ENCODE measurements at regions not wholly inside any gene's neighbourhood (a gene's known extent, or its start where the extent isn't known, plus 50 kb on each side); places are given as distances from the start of the nearest gene placed in this dataset.

DNA sequence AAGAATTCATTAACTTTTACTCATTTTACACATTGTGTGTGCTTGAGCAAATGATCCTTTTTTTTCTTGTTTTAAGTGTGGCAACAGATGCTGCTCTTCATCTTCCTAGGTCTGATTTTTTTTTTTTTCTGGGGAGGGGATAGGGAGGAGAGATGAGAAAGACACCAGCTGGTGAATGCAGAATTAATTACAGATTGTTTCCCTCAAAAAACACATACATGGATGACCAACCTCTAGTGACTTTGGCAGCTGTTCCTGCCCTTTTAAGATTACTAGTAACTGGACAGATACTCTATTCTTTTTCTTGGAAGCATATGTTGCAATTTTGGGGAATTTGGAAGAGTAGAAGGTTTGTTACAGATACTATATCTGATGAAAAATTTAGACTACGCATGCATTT is 103.6 kb upstream of the MYO16 start:
- DNase-seq (ENCODE audit: low read depth, low spot score), result no peak
- Histone ChIP-seq H3K9me3 (ENCODE audit: control insufficient read depth, insufficient read depth, low read length) (no peaks in the 10 kb centered on the region), H3K4me3 (ENCODE audit: low read length) (no peak overlapping the region), H3K27ac (ENCODE audit: low read length) (no peak overlapping the region), H3K4me1 (ENCODE audit: control insufficient read depth, insufficient read depth, low read length) (no peaks in the 10 kb centered on the region), H3K36me3 (ENCODE audit: control insufficient read depth, insufficient read depth, low read length) (no peaks in the 10 kb centered on the region), H3K27me3 (ENCODE audit: control insufficient read depth, insufficient read depth, low read length) (no peaks in the 10 kb centered on the region)
- WGBS (ENCODE audit: insufficient coverage, insufficient read length), result no CpG with 5 or more reads among the region's 1 CpG

DNA sequence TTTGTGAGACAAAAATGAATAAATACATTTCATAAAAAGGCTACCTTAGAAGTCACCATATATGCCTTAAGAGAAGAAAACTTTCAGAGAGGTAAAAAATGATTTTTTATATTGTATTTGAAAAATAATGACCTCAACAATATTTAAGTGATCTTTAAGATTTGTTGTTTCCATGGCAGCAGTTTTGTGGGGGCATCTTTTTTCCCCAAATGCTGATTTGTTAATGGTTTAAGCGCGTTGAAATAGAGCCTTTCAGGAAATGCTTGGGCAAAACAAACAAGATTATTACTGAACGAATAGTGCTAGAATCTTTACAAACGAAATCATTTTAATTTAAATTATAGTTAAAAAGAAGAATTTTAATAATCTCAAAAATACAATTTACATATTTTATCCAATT is 103.1 kb upstream of the MYO16 start:
- no peak for DNase-seq (ENCODE audit: low read depth, low spot score)
- Histone ChIP-seq H3K9me3 (ENCODE audit: control insufficient read depth, insufficient read depth, low read length) (no peaks in the 10 kb centered on the region), H3K36me3 (ENCODE audit: control insufficient read depth, insufficient read depth, low read length) (no peaks in the 10 kb centered on the region), H3K27ac (ENCODE audit: low read length) (no peak overlapping the region), H3K4me1 (ENCODE audit: control insufficient read depth, insufficient read depth, low read length) (no peaks in the 10 kb centered on the region), H3K27me3 (ENCODE audit: control insufficient read depth, insufficient read depth, low read length) (no peaks in the 10 kb centered on the region), H3K4me3 (ENCODE audit: low read length) (no peak overlapping the region)
- WGBS (ENCODE audit: insufficient coverage, insufficient read length), result no CpG with 5 or more reads among the region's 4 CpGs

DNA sequence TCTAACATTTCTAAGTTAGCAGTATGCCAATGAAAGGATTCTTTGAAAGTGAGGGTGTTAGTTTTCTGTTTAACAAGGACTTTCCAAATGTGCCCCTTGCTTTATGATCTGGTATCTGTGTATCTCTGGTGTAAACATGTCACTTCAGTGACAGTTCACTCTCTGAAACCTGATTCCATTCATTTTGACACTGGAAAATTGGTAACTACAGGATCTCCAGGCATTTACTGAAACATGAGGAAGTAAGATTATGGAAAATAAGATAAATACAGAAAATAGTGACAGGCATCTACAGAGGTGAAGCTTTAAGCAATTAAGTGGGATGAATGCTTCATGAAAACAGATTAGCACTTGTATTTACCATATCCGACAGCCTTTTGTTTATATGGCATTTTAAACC is 101.6 kb upstream of the MYO16 start:
- no CpG with 5 or more reads among the region's 1 CpG for WGBS (ENCODE audit: insufficient coverage, insufficient read length)
- no peaks in the 10 kb centered on the region for H3K9me3 ChIP-seq (ENCODE audit: control insufficient read depth, insufficient read depth, low read length)
- no peaks in the 10 kb centered on the region for H3K27me3 ChIP-seq (ENCODE audit: control insufficient read depth, insufficient read depth, low read length)
- no peaks in the 10 kb centered on the region for H3K36me3 ChIP-seq (ENCODE audit: control insufficient read depth, insufficient read depth, low read length)
- H3K4me1 ChIP-seq (ENCODE audit: control insufficient read depth, insufficient read depth, low read length), result no peaks in the 10 kb centered on the region
- DNase-seq (ENCODE audit: low read depth, low spot score), result no peak
- no peak overlapping the region for H3K27ac ChIP-seq (ENCODE audit: low read length)
- H3K4me3 ChIP-seq (ENCODE audit: low read length), result no peak overlapping the region

DNA sequence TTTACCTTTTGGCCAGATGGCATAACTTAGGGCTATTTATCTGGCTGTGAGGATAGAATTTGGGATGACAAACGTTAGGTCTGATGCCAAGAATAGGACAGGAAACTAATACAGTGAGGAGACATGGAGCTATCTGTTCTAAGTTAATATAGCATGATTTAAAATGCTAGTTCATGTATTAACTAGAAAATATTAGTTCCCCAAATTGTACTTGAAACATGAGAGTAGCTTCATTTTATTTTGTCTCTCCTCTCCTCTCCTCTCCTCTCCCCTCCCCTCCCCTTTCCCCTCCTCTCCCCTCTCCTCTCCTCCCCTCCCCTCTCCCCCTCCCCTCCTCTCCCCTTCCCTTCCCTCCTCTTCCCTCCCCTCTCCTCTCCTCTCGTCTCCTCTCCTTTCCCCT is 101.1 kb upstream of the MYO16 start:
- H3K27ac ChIP-seq (ENCODE audit: low read length), result no peak overlapping the region
- H3K9me3 ChIP-seq (ENCODE audit: control insufficient read depth, insufficient read depth, low read length), result no peaks in the 10 kb centered on the region
- H3K4me1 ChIP-seq (ENCODE audit: control insufficient read depth, insufficient read depth, low read length), result no peaks in the 10 kb centered on the region
- WGBS (ENCODE audit: insufficient coverage, insufficient read length), result 100% methylated on average over 1 of the region's 2 CpGs
- H3K4me3 ChIP-seq (ENCODE audit: low read length), result no peak overlapping the region
- no peak for DNase-seq (ENCODE audit: low read depth, low spot score)
- no peaks in the 10 kb centered on the region for H3K36me3 ChIP-seq (ENCODE audit: control insufficient read depth, insufficient read depth, low read length)
- H3K27me3 ChIP-seq (ENCODE audit: control insufficient read depth, insufficient read depth, low read length), result no peaks in the 10 kb centered on the region

DNA sequence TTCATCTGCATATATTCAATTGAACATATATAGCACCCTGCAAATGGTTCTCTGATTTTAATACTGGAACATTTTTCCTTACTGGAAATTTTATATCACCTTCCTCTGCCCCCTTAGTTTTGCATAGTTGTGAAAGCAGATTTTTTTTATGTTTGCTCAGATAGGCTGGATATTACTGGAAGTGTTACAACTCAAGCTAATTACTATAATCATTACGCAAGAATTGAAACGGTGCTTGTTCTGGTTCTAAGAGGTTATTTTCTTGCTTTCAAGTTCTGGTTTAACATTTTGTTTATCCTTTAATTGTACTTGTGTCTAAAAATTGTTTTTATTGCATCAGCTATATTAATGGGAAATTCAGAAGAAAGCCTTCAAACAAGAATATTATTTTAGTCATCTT is 95.6 kb upstream of the MYO16 start:
- no peak overlapping the region for H3K4me3 ChIP-seq (ENCODE audit: low read length)
- no peaks in the 10 kb centered on the region for H3K36me3 ChIP-seq (ENCODE audit: control insufficient read depth, insufficient read depth, low read length)
- H3K4me1 ChIP-seq (ENCODE audit: control insufficient read depth, insufficient read depth, low read length), result no peaks in the 10 kb centered on the region
- DNase-seq (ENCODE audit: low read depth, low spot score), result no peak
- whole genome bisulfite sequencing (ENCODE audit: insufficient coverage, insufficient read length), result no CpG with 5 or more reads among the region's 2 CpGs
- H3K9me3 ChIP-seq (ENCODE audit: control insufficient read depth, insufficient read depth, low read length), result no peaks in the 10 kb centered on the region
- H3K27me3 ChIP-seq (ENCODE audit: control insufficient read depth, insufficient read depth, low read length), result no peaks in the 10 kb centered on the region
- H3K27ac ChIP-seq (ENCODE audit: low read length), result no peak overlapping the region

DNA sequence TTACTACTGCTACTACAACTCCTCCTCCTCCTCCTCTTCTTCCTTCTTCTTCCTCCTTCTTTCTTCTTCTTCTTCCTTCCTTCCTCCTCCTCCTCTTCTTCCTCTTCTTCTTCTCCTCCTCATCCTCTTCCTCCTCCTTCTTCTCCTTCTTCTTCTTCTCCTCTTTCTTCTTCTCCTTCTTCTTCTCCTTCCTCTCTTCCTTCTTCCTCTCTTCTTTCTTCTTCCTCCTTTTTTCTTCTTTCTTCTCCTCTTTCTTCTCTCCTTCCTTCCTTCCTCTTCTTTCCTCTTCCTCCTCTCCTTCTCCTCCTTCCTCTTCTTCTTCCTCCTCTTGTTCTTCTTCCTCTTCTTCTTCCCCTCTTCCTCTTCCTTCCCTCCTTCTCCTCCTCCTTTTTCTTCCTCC is 94.7 kb upstream of the MYO16 start:
- no peaks in the 10 kb centered on the region for H3K36me3 ChIP-seq (ENCODE audit: control insufficient read depth, insufficient read depth, low read length)
- H3K4me3 ChIP-seq (ENCODE audit: low read length), result no peak overlapping the region
- H3K27ac ChIP-seq (ENCODE audit: low read length), result no peak overlapping the region
- H3K9me3 ChIP-seq (ENCODE audit: control insufficient read depth, insufficient read depth, low read length), result no peaks in the 10 kb centered on the region
- no peaks in the 10 kb centered on the region for H3K27me3 ChIP-seq (ENCODE audit: control insufficient read depth, insufficient read depth, low read length)
- DNase-seq (ENCODE audit: low read depth, low spot score), result no peak
- no peaks in the 10 kb centered on the region for H3K4me1 ChIP-seq (ENCODE audit: control insufficient read depth, insufficient read depth, low read length)

DNA sequence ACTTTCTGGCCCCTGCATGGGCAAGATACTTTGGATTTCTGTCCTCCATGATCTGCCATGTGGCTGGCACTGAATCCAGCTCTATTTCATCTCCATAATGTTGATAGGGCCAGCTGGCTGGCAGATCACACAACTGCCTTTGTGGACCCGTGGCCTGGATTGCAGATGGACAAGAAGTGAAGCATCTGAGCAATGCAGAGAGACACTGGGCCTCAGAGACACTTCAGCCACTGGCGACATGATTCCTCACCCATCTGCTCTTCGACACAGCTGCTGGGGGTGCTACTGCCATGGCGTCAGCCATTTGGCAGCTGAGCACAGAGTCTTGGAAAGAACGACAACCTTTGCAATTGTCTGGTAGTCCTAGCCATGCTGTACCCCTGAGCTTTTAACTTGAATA is 79.5 kb upstream of the MYO16 start:
- Histone ChIP-seq H3K27ac (ENCODE audit: low read length) (no peak overlapping the region), H3K36me3 (ENCODE audit: control insufficient read depth, insufficient read depth, low read length) (no peaks in the 10 kb centered on the region), H3K4me1 (ENCODE audit: control insufficient read depth, insufficient read depth, low read length) (no peaks in the 10 kb centered on the region), H3K4me3 (ENCODE audit: low read length) (no peak overlapping the region), H3K9me3 (ENCODE audit: control insufficient read depth, insufficient read depth, low read length) (no peaks in the 10 kb centered on the region), H3K27me3 (ENCODE audit: control insufficient read depth, insufficient read depth, low read length) (no peaks in the 10 kb centered on the region)
- no CpG with 5 or more reads among the region's 5 CpGs for WGBS (ENCODE audit: insufficient coverage, insufficient read length)
- no peak for DNase-seq (ENCODE audit: low read depth, low spot score)

DNA sequence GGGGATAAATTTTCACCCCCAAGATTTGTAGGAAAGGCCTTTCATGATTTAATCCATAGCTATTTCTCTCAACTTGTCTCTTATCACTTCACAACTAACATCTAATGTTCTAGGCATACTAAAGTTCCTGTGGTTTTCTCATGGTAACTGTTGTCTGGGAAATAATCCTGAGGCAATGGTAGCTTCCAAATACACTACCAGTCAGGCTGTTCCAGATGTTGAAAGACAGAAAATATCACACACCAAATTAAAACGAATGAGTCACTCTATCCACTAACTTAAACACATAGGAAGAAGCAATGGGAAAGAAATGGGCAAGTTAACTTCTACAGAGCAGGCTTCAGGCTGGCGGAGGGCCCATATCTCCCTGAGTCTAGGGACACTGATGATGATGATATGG is 77.7 kb upstream of the MYO16 start:
- H3K36me3 ChIP-seq (ENCODE audit: control insufficient read depth, insufficient read depth, low read length), result no peaks in the 10 kb centered on the region
- no peak overlapping the region for H3K4me3 ChIP-seq (ENCODE audit: low read length)
- no peaks in the 10 kb centered on the region for H3K4me1 ChIP-seq (ENCODE audit: control insufficient read depth, insufficient read depth, low read length)
- no CpG with 5 or more reads among the region's 2 CpGs for WGBS (ENCODE audit: insufficient coverage, insufficient read length)
- H3K9me3 ChIP-seq (ENCODE audit: control insufficient read depth, insufficient read depth, low read length), result no peaks in the 10 kb centered on the region
- no peak for DNase-seq (ENCODE audit: low read depth, low spot score)
- no peak overlapping the region for H3K27ac ChIP-seq (ENCODE audit: low read length)
- no peaks in the 10 kb centered on the region for H3K27me3 ChIP-seq (ENCODE audit: control insufficient read depth, insufficient read depth, low read length)

DNA sequence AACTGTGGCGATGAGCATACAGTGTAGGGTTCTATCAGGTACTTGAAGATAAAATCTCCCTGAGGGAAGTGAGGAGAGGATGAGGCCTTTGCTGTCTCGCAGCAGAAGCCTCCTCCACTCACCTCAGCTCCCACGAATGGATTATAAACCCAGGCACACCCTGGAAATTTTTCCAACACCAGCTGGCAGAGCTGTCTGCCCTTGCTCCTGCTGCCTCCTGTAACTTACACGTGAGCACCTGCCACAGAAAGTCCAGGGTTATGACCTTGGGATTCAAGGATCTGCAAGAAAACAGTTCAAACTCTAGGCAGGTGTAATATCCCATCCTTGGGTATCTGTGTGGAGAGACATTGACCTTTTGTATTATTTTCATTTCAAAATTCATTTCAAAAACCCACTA is 70.9 kb upstream of the MYO16 start:
- H3K4me1 ChIP-seq (ENCODE audit: control insufficient read depth, insufficient read depth, low read length), result no peaks in the 10 kb centered on the region

DNA sequence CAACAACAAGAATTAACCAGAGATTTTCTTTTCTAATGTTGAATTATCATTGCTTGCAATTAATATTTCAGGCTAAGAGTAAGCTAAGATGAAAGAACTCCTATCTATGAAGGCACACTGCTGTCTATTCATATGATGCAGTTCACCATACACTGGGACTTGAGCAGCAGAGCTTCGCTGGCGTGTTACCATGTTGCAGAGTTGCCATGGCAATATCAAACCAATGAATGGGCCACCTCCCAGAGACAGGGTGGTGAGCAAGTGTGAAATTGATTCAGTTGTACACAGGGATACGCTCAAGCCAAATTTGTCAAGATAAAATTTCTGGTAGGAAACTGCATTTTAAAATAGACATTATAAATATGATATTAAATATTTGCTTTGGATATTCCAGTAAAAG is 69.3 kb upstream of the MYO16 start:
- WGBS (ENCODE audit: insufficient coverage, insufficient read length), result no CpG with 5 or more reads among the region's 3 CpGs

More for the DNA sequence above, 70.9 kb upstream of the MYO16 start:
- no peak overlapping the region for H3K4me3 ChIP-seq (ENCODE audit: low read length)
- H3K9me3 ChIP-seq (ENCODE audit: control insufficient read depth, insufficient read depth, low read length), result no peaks in the 10 kb centered on the region
- DNase-seq (ENCODE audit: low read depth, low spot score), result no peak
- no peaks in the 10 kb centered on the region for H3K27me3 ChIP-seq (ENCODE audit: control insufficient read depth, insufficient read depth, low read length)
- H3K27ac ChIP-seq (ENCODE audit: low read length), result no peak overlapping the region
- no peaks in the 10 kb centered on the region for H3K36me3 ChIP-seq (ENCODE audit: control insufficient read depth, insufficient read depth, low read length)
- WGBS (ENCODE audit: insufficient coverage, insufficient read length), result no CpG with 5 or more reads among the region's 4 CpGs

DNA sequence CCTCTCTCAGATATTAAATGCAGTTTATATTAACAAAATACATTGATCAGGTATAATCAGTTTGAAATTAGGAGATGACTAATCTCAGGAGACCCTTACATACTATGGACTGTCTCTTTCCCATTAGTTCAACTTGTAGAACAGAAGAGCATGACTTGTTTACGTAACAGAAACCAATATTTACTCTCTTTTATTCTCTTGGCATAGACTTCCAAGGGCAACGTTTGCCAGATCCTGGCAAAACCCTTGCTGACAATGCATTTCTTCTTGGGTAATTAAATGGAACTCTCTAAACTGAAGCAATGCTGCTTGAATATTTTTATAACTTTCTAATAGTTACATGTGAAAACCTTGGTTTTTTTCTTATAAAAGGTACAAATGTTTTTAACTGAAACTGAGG is 68.3 kb upstream of the MYO16 start:
- H3K36me3 ChIP-seq (ENCODE audit: control insufficient read depth, insufficient read depth, low read length), result no peaks in the 10 kb centered on the region
- H3K9me3 ChIP-seq (ENCODE audit: control insufficient read depth, insufficient read depth, low read length), result no peaks in the 10 kb centered on the region
- no CpG with 5 or more reads among the region's 2 CpGs for WGBS (ENCODE audit: insufficient coverage, insufficient read length)
- DNase-seq (ENCODE audit: low read depth, low spot score), result no peak
- H3K27ac ChIP-seq (ENCODE audit: low read length), result no peak overlapping the region
- H3K27me3 ChIP-seq (ENCODE audit: control insufficient read depth, insufficient read depth, low read length), result no peaks in the 10 kb centered on the region
- no peaks in the 10 kb centered on the region for H3K4me1 ChIP-seq (ENCODE audit: control insufficient read depth, insufficient read depth, low read length)
- no peak overlapping the region for H3K4me3 ChIP-seq (ENCODE audit: low read length)

More for the DNA sequence above, 69.3 kb upstream of the MYO16 start:
- Histone ChIP-seq H3K4me3 (ENCODE audit: low read length) (no peak overlapping the region), H3K27ac (ENCODE audit: low read length) (no peak overlapping the region), H3K36me3 (ENCODE audit: control insufficient read depth, insufficient read depth, low read length) (no peaks in the 10 kb centered on the region), H3K4me1 (ENCODE audit: control insufficient read depth, insufficient read depth, low read length) (no peaks in the 10 kb centered on the region), H3K9me3 (ENCODE audit: control insufficient read depth, insufficient read depth, low read length) (no peaks in the 10 kb centered on the region), H3K27me3 (ENCODE audit: control insufficient read depth, insufficient read depth, low read length) (no peaks in the 10 kb centered on the region)
- no peak for DNase-seq (ENCODE audit: low read depth, low spot score)
